Progenitor cell of endocrine pancreas (in vitro differentiated cells): ENCODE measurements at regions not wholly inside any gene's neighbourhood (a gene's known extent, or its start where the extent isn't known, plus 50 kb on each side); places are given as distances from the start of the nearest gene placed in this dataset.
A peak's percentile ranks its signal among the peaks of the same experiment; 100 is the strongest.
"Not testable (repeated sequence)": the region's sequence is repeated elsewhere in the genome, so short reads cannot be mapped to it uniquely, and the experiment has no call there.

ENCODE experiments used
- DNase-seq: peaks from one replicate; pipeline ENCODE4 v3.0.0; 2021; ENCODE audit warnings: low spot score; ENCODE audit not compliant: unreplicated experiment
- H3K27ac Mint-ChIP-seq: 2 replicates; pipeline ENCODE4 v1.8.0; 2021; ENCODE audit warnings: mild to moderate bottlenecking, moderate library complexity, mixed read lengths
- H3K27me3 Mint-ChIP-seq: 2 replicates; pipeline ENCODE4 v1.8.0; 2021; ENCODE audit warnings: mixed read lengths
- H3K36me3 Mint-ChIP-seq: 2 replicates; pipeline ENCODE4 v1.8.0; 2022; ENCODE audit warnings: mixed read lengths; ENCODE audit not compliant: insufficient read depth
- H3K4me1 Mint-ChIP-seq: 2 replicates; pipeline ENCODE4 v1.8.0; 2021; ENCODE audit warnings: low read depth, mixed read lengths
- H3K4me3 Mint-ChIP-seq: 2 replicates; pipeline ENCODE4 v1.8.0; 2021; ENCODE audit warnings: low read depth, mild to moderate bottlenecking, moderate library complexity, mixed read lengths
- H3K9me3 Mint-ChIP-seq: 2 replicates; pipeline ENCODE4 v1.8.0; 2021; ENCODE audit warnings: low read depth, mixed read lengths
- CTCF ChIP-seq: fragments of 200-600 bp; sonication (generic); IDR thresholded peaks from one replicate; pipeline ENCODE4 v1.5.0; 2021; ENCODE audit warnings: antibody characterized with exemption, mild to moderate bottlenecking; ENCODE audit not compliant: unreplicated experiment

DNA sequence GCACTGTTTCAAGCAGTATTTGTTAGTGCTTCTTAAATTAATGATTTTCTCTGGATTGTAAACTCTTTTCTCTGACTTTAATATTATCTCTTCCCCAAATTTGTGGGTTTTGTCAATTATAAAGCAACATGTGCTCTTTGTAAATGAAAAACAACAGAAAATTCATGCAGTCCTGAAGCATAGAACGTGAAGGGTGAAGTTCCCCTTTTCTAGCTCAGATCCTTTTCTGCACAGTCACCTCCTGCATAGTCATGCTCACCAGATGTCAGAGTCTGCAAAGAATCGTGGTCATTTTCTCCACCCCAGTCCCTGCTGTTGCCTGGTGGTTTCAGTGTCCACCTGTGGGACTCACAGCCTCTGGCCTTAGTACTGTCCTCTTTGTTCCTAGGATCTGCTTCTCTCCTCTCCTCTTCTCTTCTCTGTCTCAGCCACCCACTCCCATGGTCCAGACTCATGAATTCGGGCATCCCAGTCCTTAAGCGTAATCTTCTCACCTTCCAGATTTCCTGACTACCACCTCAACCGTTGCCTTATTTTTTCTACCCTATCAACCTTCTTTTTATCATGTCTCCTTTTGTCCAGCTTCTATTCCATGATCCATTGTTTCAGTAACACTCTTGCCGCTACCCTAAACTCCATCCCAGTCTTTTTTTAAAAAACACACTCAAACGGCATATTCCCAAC lies 229.1 kb downstream of the RTP5 start:
- DNase-seq: no peak
- Mint-ChIP-seq H3K4me3 (no peak overlapping the region), H3K9me3 (no peaks in the 10 kb centered on the region), H3K27ac (no peak overlapping the region), H3K4me1 (peaks cover 2% of the 10 kb centered on the region), H3K36me3 (peaks cover 1% of the 10 kb centered on the region), H3K27me3 (no peaks in the 10 kb centered on the region)
- TF ChIP-seq CTCF: no peak

GRCh38 chr2:242103093-242103492 lies 233.6 kb downstream of the RTP5 start:
- not testable (repeated sequence) for H3K4me1 Mint-ChIP-seq, H3K9me3 Mint-ChIP-seq, H3K36me3 Mint-ChIP-seq, H3K27ac Mint-ChIP-seq, DNase-seq, H3K4me3 Mint-ChIP-seq, H3K27me3 Mint-ChIP-seq

DNA sequence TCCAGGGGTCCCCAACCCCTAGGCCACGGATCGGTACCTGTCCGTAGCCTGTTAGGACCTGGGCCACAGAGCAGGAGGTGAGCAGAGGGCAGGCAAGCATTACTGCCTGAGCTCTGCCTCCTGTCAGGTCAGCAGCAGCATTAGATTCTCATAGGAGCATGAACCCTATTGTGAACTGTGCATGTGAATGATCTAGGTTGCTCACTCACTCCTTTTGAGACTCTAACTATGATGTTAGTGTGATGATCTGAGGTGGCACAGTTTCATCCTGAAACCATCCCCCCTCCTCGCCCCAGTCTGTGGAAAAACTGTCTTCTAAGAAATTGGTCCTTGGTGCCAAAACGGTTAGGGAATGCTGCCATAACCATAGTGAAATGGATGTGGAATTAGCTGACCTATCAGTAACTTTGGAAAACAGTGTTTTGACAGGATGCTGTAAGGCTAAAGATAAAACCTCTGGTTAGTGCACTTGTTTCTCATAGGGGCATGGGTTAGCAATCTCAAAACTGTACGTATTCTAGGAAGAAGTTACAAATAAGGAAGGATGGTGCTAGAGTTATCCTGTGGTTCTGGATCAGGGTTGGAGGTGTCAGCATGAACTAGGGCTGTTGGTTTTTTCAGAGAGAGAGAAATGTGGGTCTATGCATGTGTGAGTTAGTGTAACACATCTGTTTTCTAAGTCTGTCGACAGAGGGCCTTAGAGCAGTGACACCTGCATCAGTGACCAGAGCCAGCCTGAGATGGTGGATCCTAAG lies 234.8 kb downstream of the RTP5 start:
- H3K27ac Mint-ChIP-seq, H3K4me3 Mint-ChIP-seq, H3K4me1 Mint-ChIP-seq, DNase-seq, H3K36me3 Mint-ChIP-seq, H3K9me3 Mint-ChIP-seq, H3K27me3 Mint-ChIP-seq: not testable (repeated sequence)

- H3K9me3 Mint-ChIP-seq, H3K4me1 Mint-ChIP-seq, H3K27ac Mint-ChIP-seq: not testable (repeated sequence)
Observed at GRCh38 chr2:242107065-242107464, 237.5 kb downstream of the RTP5 start.

GRCh38 chr2:242108797-242109500 lies 239.4 kb downstream of the RTP5 start:
- H3K4me3 Mint-ChIP-seq, H3K4me1 Mint-ChIP-seq, H3K27ac Mint-ChIP-seq, DNase-seq, H3K27me3 Mint-ChIP-seq, H3K36me3 Mint-ChIP-seq, H3K9me3 Mint-ChIP-seq: not testable (repeated sequence)

More at GRCh38 chr2:242107065-242107464, 237.5 kb downstream of the RTP5 start:
- H3K4me3 Mint-ChIP-seq, DNase-seq, H3K36me3 Mint-ChIP-seq, H3K27me3 Mint-ChIP-seq: not testable (repeated sequence)

DNA sequence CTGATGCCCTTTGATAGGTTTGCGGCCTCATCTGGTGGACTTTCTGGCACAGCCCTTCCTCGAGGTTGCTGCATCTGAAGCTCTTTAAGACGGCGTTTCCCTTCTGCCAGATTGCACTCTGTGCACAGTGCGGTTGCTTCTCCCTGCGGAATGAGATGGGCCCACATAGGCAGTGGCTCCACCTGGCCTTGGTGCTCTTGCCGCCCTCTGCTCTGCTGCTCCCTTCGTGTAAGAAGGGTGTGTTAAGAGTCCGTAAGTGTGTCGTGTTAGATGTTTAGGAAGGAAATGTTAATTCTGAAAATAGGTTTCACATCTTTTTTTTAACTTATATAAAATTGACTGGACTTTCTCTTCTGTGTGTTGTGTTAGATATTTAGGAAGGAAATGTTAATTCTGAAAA lies 240.3 kb downstream of the RTP5 start:
- H3K9me3 Mint-ChIP-seq, H3K4me3 Mint-ChIP-seq, DNase-seq, H3K27me3 Mint-ChIP-seq, H3K36me3 Mint-ChIP-seq, H3K4me1 Mint-ChIP-seq: not testable (repeated sequence)
- H3K27ac Mint-ChIP-seq: peak overlapping the region; percentile 77

DNA sequence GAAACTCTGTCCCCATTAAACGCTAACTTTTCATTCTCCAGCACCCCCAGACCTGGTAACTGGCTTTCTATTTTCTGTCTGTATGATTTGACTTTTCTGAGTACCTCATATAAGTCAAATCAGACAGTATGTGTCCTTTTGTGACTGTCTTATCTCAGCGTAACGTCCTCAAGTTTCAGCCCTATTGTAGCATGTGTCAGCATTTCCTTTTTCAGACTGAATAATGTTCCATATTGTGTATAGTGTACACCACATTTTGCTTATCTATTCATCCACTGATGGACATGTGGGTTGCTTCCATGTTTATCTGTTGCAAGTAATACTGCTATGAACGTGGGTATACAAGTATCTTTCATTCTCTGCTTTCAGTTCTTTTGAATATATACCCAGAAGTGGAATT lies 242.4 kb downstream of the RTP5 start:
- not testable (repeated sequence) for H3K27me3 Mint-ChIP-seq, H3K27ac Mint-ChIP-seq, H3K4me3 Mint-ChIP-seq, H3K4me1 Mint-ChIP-seq, H3K9me3 Mint-ChIP-seq, H3K36me3 Mint-ChIP-seq, DNase-seq

DNA sequence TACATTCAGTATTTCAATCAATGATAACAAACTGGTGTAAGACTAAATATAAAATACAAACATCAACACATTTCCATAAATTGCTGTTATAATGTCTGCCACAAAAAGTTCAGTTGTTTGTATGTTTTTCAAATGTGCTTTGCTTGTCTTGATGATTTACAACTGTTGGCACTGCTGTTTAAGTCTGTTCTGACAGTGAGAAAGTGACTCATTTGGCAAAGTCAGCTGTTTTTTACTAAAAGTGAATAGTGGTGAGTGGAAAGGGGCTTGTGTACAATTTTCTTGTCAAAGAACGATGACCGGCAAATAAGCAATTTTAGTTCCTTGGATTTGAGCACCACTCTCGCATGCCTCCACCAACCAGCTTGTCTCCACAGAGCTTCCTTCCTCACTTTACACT lies 244.0 kb downstream of the RTP5 start:
- not testable (repeated sequence) for H3K27ac Mint-ChIP-seq, H3K27me3 Mint-ChIP-seq, H3K4me3 Mint-ChIP-seq, H3K4me1 Mint-ChIP-seq, DNase-seq, H3K9me3 Mint-ChIP-seq, H3K36me3 Mint-ChIP-seq

- H3K27me3 Mint-ChIP-seq, H3K9me3 Mint-ChIP-seq, DNase-seq, H3K36me3 Mint-ChIP-seq, H3K4me1 Mint-ChIP-seq, H3K4me3 Mint-ChIP-seq, H3K27ac Mint-ChIP-seq: not testable (repeated sequence)
Observed at GRCh38 chr2:242116676-242117075, 247.1 kb downstream of the RTP5 start.

GRCh38 chr2:242117305-242117704 lies 247.8 kb downstream of the RTP5 start:
- not testable (repeated sequence) for H3K4me1 Mint-ChIP-seq, DNase-seq, H3K36me3 Mint-ChIP-seq, H3K4me3 Mint-ChIP-seq, H3K27ac Mint-ChIP-seq, H3K27me3 Mint-ChIP-seq, H3K9me3 Mint-ChIP-seq

DNA sequence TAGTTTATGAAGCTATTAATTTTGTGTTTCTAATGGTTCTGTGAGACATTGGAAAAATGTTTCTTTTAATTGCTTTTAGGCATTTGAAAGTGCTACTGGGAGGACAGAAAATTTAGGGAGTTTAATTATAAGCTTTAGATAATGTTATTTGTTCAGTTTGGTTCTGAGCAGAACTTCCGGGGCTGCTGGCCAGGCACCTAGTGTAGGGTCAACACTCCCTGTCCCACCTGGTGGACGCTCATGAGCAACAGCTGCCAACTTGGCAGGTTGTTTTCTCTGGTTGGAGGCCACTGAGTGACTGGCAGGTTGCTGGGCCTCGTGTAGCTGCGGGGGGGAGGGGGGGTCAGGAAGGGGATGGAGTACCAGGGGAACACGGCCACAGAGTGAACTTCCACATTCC lies 250.2 kb downstream of the RTP5 start:
- H3K4me1 Mint-ChIP-seq, H3K27ac Mint-ChIP-seq, DNase-seq, H3K27me3 Mint-ChIP-seq, H3K4me3 Mint-ChIP-seq, H3K36me3 Mint-ChIP-seq, H3K9me3 Mint-ChIP-seq: not testable (repeated sequence)

- H3K27ac Mint-ChIP-seq: not testable (repeated sequence)
Observed at GRCh38 chr2:242130682-242131081, 261.2 kb downstream of the RTP5 start.

More at GRCh38 chr2:242130682-242131081, 261.2 kb downstream of the RTP5 start:
- not testable (repeated sequence) for DNase-seq, H3K9me3 Mint-ChIP-seq, H3K27me3 Mint-ChIP-seq, H3K4me3 Mint-ChIP-seq, H3K36me3 Mint-ChIP-seq, H3K4me1 Mint-ChIP-seq
